ENCODE measurements at regions not wholly inside any gene's neighbourhood (a gene's known extent, or its start where the extent isn't known, plus 50 kb on each side); places are given as distances from the start of the nearest gene placed in this dataset.
"Not testable (repeated sequence)": the region's sequence is repeated elsewhere in the genome, so short reads cannot be mapped to it uniquely, and the experiment has no call there.

- no peaks in the 10 kb centered on the region for H3K4me1 Mint-ChIP-seq
- Histone ChIP-seq H3K9me3 (ENCODE audit: control insufficient read depth in 2 of 2, low read length in 2 of 2) (no peaks in the 10 kb centered on the region), H3K27me3 (ENCODE audit: control insufficient read depth, insufficient read depth, low read length) (no peaks in the 10 kb centered on the region), H3K4me1 (ENCODE audit: control insufficient read depth, insufficient read depth, low read length, poor library complexity, severe bottlenecking) (no peaks in the 10 kb centered on the region), H3K36me3 (ENCODE audit: control insufficient read depth, insufficient read depth, low read length) (no peaks in the 10 kb centered on the region), H3K27ac (ENCODE audit: insufficient read depth, low read length, poor library complexity, severe bottlenecking) (no peak overlapping the region), H3K4me3 (ENCODE audit: low read depth, low read length) (no peak overlapping the region)
- DNase-seq (no peak), ATAC-seq (ENCODE audit: low read depth in 2 of 2) (no peak)
- peaks cover 0 to 14% (median 5%) of the 10 kb centered on the region in 7 donors for H3K9me3 Mint-ChIP-seq
- no peaks in the 10 kb centered on the region for H3K27me3 Mint-ChIP-seq
- H3K36me3 Mint-ChIP-seq = no peaks in the 10 kb centered on the region
- no peak overlapping the region for H3K27ac Mint-ChIP-seq
- no peak overlapping the region for H3K4me3 Mint-ChIP-seq
These were observed 647.5 kb upstream of the CHRM3 start for GRCh38 chr1:238738892-238739291.

GRCh38 chr1:238727670-238728069, 658.7 kb upstream of the CHRM3 start:
- Mint-ChIP-seq H3K27me3 (no peaks in the 10 kb centered on the region), H3K27ac (no peak overlapping the region)
- no peak for DNase-seq

GRCh38 chr1:238722812-238723211, 663.6 kb upstream of the CHRM3 start:
- H3K4me1 ChIP-seq (ENCODE audit: control insufficient read depth, insufficient read depth, low read length, poor library complexity, severe bottlenecking) = no peaks in the 10 kb centered on the region
- no peaks in the 10 kb centered on the region for H3K36me3 Mint-ChIP-seq
- H3K9me3 Mint-ChIP-seq = peaks cover 3 to 8% (median 7%) of the 10 kb centered on the region in 7 donors
- no peaks in the 10 kb centered on the region for H3K4me1 Mint-ChIP-seq
- no peaks in the 10 kb centered on the region for H3K36me3 ChIP-seq (ENCODE audit: control insufficient read depth, insufficient read depth, low read length)
- H3K27me3 ChIP-seq (ENCODE audit: control insufficient read depth, insufficient read depth, low read length) = no peaks in the 10 kb centered on the region
- H3K4me3 Mint-ChIP-seq = no peak overlapping the region
- no peak for ATAC-seq (ENCODE audit: low read depth in 2 of 2)
- H3K4me3 ChIP-seq (ENCODE audit: low read depth, low read length) = no peak overlapping the region
- H3K27ac ChIP-seq (ENCODE audit: insufficient read depth, low read length, poor library complexity, severe bottlenecking) = no peak overlapping the region
- no peaks in the 10 kb centered on the region for H3K27me3 Mint-ChIP-seq
- no peak for DNase-seq
- H3K9me3 ChIP-seq (ENCODE audit: control insufficient read depth in 2 of 2, low read length in 2 of 2) = peaks cover 0 to 3% of the 10 kb centered on the region in 2 experiments
- H3K27ac Mint-ChIP-seq = no peak overlapping the region

More at GRCh38 chr1:238727670-238728069, 658.7 kb upstream of the CHRM3 start:
- no peaks in the 10 kb centered on the region for H3K36me3 Mint-ChIP-seq
- Histone ChIP-seq H3K4me1 (ENCODE audit: control insufficient read depth, insufficient read depth, low read length, poor library complexity, severe bottlenecking) (no peaks in the 10 kb centered on the region), H3K27ac (ENCODE audit: insufficient read depth, low read length, poor library complexity, severe bottlenecking) (no peak overlapping the region), H3K4me3 (ENCODE audit: low read depth, low read length) (no peak overlapping the region), H3K27me3 (ENCODE audit: control insufficient read depth, insufficient read depth, low read length) (no peaks in the 10 kb centered on the region), H3K9me3 (ENCODE audit: control insufficient read depth in 2 of 2, low read length in 2 of 2) (no peaks in the 10 kb centered on the region), H3K36me3 (ENCODE audit: control insufficient read depth, insufficient read depth, low read length) (no peaks in the 10 kb centered on the region)
- peaks cover 0 to 8% (median 1%) of the 10 kb centered on the region in 7 donors for H3K9me3 Mint-ChIP-seq
- H3K4me3 Mint-ChIP-seq = no peak overlapping the region
- ATAC-seq (ENCODE audit: low read depth in 2 of 2) = no peak
- no peaks in the 10 kb centered on the region for H3K4me1 Mint-ChIP-seq

GRCh38 chr1:238710697-238711096, 675.7 kb upstream of the CHRM3 start:
- no peaks in the 10 kb centered on the region for H3K27me3 ChIP-seq (ENCODE audit: control insufficient read depth, insufficient read depth, low read length)
- Mint-ChIP-seq H3K27ac (no peak overlapping the region), H3K9me3 (peaks cover 0 to 12% (median 4%) of the 10 kb centered on the region in 7 donors), H3K36me3 (no peaks in the 10 kb centered on the region), H3K4me3 (no peak overlapping the region), H3K27me3 (no peaks in the 10 kb centered on the region), H3K4me1 (no peaks in the 10 kb centered on the region)
- H3K9me3 ChIP-seq (ENCODE audit: control insufficient read depth in 2 of 2, low read length in 2 of 2) = no peaks in the 10 kb centered on the region
- no peak for DNase-seq
- no peaks in the 10 kb centered on the region for H3K4me1 ChIP-seq (ENCODE audit: control insufficient read depth, insufficient read depth, low read length, poor library complexity, severe bottlenecking)
- no peak overlapping the region for H3K4me3 ChIP-seq (ENCODE audit: low read depth, low read length)
- H3K27ac ChIP-seq (ENCODE audit: insufficient read depth, low read length, poor library complexity, severe bottlenecking) = no peak overlapping the region
- H3K36me3 ChIP-seq (ENCODE audit: control insufficient read depth, insufficient read depth, low read length) = no peaks in the 10 kb centered on the region
- ATAC-seq (ENCODE audit: low read depth in 2 of 2) = no peak

- no peaks in the 10 kb centered on the region for H3K27me3 ChIP-seq (ENCODE audit: control insufficient read depth, insufficient read depth, low read length)
- no peak overlapping the region for H3K27ac ChIP-seq (ENCODE audit: insufficient read depth, low read length, poor library complexity, severe bottlenecking)
- H3K9me3 ChIP-seq (ENCODE audit: control insufficient read depth in 2 of 2, low read length in 2 of 2) = peaks cover 0 to 4% of the 10 kb centered on the region in 2 experiments
- no peak for DNase-seq
- Mint-ChIP-seq H3K27me3 (no peaks in the 10 kb centered on the region), H3K36me3 (no peaks in the 10 kb centered on the region), H3K4me3 (no peak overlapping the region), H3K27ac (no peak overlapping the region), H3K9me3 (peaks cover 0 to 12% (median 4%) of the 10 kb centered on the region in 7 donors), H3K4me1 (no peaks in the 10 kb centered on the region)
- no peaks in the 10 kb centered on the region for H3K36me3 ChIP-seq (ENCODE audit: control insufficient read depth, insufficient read depth, low read length)
- no peak overlapping the region for H3K4me3 ChIP-seq (ENCODE audit: low read depth, low read length)
- no peak for ATAC-seq (ENCODE audit: low read depth in 2 of 2)
- no peaks in the 10 kb centered on the region for H3K4me1 ChIP-seq (ENCODE audit: control insufficient read depth, insufficient read depth, low read length, poor library complexity, severe bottlenecking)
These were observed 685.3 kb upstream of the CHRM3 start for GRCh38 chr1:238701024-238701423.

GRCh38 chr1:238690415-238690814, 696.0 kb upstream of the CHRM3 start:
- DNase-seq = no peak
- Mint-ChIP-seq H3K36me3 (no peaks in the 10 kb centered on the region), H3K4me3 (no peak overlapping the region)

GRCh38 chr1:238684576-238684975, 701.8 kb upstream of the CHRM3 start:
- H3K27me3 ChIP-seq (ENCODE audit: control insufficient read depth, insufficient read depth, low read length); H3K36me3 ChIP-seq (ENCODE audit: control insufficient read depth, insufficient read depth, low read length); H3K4me1 ChIP-seq (ENCODE audit: control insufficient read depth, insufficient read depth, low read length, poor library complexity, severe bottlenecking); ATAC-seq (ENCODE audit: low read depth in 2 of 2); H3K4me3 ChIP-seq (ENCODE audit: low read depth, low read length); H3K4me1 Mint-ChIP-seq; H3K27ac ChIP-seq (ENCODE audit: insufficient read depth, low read length, poor library complexity, severe bottlenecking); DNase-seq; H3K9me3 ChIP-seq (ENCODE audit: control insufficient read depth in 2 of 2, low read length in 2 of 2); H3K36me3 Mint-ChIP-seq; H3K4me3 Mint-ChIP-seq; H3K27me3 Mint-ChIP-seq; H3K27ac Mint-ChIP-seq: not testable (repeated sequence)
- H3K9me3 Mint-ChIP-seq = peaks cover 3 to 38% (median 6%) of the 10 kb centered on the region in 7 donors

More at GRCh38 chr1:238690415-238690814, 696.0 kb upstream of the CHRM3 start:
- Histone ChIP-seq H3K9me3 (ENCODE audit: control insufficient read depth in 2 of 2, low read length in 2 of 2) (peaks cover 0 to 4% of the 10 kb centered on the region in 2 experiments), H3K4me1 (ENCODE audit: control insufficient read depth, insufficient read depth, low read length, poor library complexity, severe bottlenecking) (no peaks in the 10 kb centered on the region), H3K36me3 (ENCODE audit: control insufficient read depth, insufficient read depth, low read length) (no peaks in the 10 kb centered on the region), H3K4me3 (ENCODE audit: low read depth, low read length) (no peak overlapping the region), H3K27ac (ENCODE audit: insufficient read depth, low read length, poor library complexity, severe bottlenecking) (no peak overlapping the region), H3K27me3 (ENCODE audit: control insufficient read depth, insufficient read depth, low read length) (no peaks in the 10 kb centered on the region)
- no peak for ATAC-seq (ENCODE audit: low read depth in 2 of 2)
- Mint-ChIP-seq H3K4me1 (no peaks in the 10 kb centered on the region), H3K27me3 (no peaks in the 10 kb centered on the region), H3K27ac (no peak overlapping the region), H3K9me3 (peaks cover 0 to 17% (median 8%) of the 10 kb centered on the region in 7 donors)

GRCh38 chr1:238681451-238681850, 704.9 kb upstream of the CHRM3 start:
- no peak overlapping the region for H3K4me3 ChIP-seq (ENCODE audit: low read depth, low read length)
- no peaks in the 10 kb centered on the region for H3K27me3 ChIP-seq (ENCODE audit: control insufficient read depth, insufficient read depth, low read length)
- no peak overlapping the region for H3K27ac ChIP-seq (ENCODE audit: insufficient read depth, low read length, poor library complexity, severe bottlenecking)
- Mint-ChIP-seq H3K4me3 (no peak overlapping the region), H3K9me3 (peaks cover 0 to 35% (median 6%) of the 10 kb centered on the region in 7 donors), H3K36me3 (no peaks in the 10 kb centered on the region), H3K4me1 (no peaks in the 10 kb centered on the region), H3K27ac (no peak overlapping the region), H3K27me3 (no peaks in the 10 kb centered on the region)
- no peaks in the 10 kb centered on the region for H3K4me1 ChIP-seq (ENCODE audit: control insufficient read depth, insufficient read depth, low read length, poor library complexity, severe bottlenecking)
- no peak for ATAC-seq (ENCODE audit: low read depth in 2 of 2)
- H3K36me3 ChIP-seq (ENCODE audit: control insufficient read depth, insufficient read depth, low read length) = no peaks in the 10 kb centered on the region
- DNase-seq = no peak
- H3K9me3 ChIP-seq (ENCODE audit: control insufficient read depth in 2 of 2, low read length in 2 of 2) = no peaks in the 10 kb centered on the region

Measured in CD4-positive, CD25-positive, alpha-beta regulatory T cell (primary cell).